ENCODE measurements at regions not wholly inside any gene's neighbourhood (a gene's known extent, or its start where the extent isn't known, plus 50 kb on each side); places are given as distances from the start of the nearest gene placed in this dataset.
A peak's percentile ranks its signal among the peaks of the same experiment; 100 is the strongest.

DNA sequence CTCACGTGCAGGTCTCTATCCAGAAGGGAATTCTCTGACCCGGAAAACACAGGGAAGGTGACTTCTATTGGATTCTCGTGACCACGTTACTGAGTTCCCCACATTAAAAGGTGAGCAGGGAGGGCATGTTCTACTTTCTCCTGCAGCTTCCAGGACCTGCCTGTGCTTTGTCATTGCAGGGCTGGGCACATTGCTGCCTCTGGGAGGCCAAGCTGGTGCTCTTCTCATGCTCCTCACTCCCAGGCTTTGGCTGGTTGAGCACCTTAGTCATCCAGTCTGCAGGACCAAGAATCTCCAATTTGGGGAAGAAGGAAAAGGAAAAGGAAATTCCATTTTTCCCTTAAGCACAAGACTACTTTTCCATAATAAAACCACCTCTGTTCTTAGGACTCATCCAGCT is 86.5 kb upstream of the TMEM72 start:
- TF ChIP-seq, protein P1, sequence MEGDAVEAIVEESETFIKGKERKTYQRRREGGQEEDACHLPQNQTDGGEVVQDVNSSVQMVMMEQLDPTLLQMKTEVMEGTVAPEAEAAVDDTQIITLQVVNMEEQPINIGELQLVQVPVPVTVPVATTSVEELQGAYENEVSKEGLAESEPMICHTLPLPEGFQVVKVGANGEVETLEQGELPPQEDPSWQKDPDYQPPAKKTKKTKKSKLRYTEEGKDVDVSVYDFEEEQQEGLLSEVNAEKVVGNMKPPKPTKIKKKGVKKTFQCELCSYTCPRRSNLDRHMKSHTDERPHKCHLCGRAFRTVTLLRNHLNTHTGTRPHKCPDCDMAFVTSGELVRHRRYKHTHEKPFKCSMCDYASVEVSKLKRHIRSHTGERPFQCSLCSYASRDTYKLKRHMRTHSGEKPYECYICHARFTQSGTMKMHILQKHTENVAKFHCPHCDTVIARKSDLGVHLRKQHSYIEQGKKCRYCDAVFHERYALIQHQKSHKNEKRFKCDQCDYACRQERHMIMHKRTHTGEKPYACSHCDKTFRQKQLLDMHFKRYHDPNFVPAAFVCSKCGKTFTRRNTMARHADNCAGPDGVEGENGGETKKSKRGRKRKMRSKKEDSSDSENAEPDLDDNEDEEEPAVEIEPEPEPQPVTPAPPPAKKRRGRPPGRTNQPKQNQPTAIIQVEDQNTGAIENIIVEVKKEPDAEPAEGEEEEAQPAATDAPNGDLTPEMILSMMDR (IDR thresholded peaks at IDR 0.05; ENCODE audit: low read depth, low read length): no peak
- no peak for DNase-seq (ENCODE audit: extremely low read depth, low read depth)

DNA sequence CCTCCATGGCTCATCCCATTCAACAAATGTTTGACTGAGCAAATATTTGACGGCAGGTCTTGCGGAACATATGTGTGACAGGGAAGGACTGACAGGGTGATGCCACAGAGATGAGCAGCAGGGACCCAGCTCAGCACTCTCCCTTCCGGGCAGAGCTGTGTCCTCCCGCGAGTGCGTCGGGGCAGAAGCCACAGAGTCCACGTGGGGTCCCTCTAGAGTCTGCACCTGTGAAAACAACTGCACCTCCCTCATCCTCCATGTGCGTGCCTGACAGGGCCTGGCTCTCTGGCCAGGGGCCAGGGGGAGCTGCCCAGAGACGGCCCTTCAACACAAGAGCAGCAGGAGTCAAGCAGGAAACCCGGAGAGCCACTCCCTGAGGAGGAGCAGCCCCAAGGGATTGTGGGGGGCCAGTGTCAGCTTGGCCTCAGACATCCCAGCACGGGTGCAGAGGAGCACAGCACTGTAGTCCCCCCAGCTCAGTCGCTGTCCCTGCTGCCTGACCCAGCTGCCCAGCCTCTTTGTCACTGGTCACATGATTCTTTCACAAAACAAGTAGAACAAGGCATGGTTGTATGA is 83.6 kb upstream of the TMEM72 start:
- TF ChIP-seq, protein P1 (IDR thresholded peaks at IDR 0.05; ENCODE audit: low read depth, low read length): no peak
- DNase-seq (ENCODE audit: extremely low read depth, low read depth): no peak

DNA sequence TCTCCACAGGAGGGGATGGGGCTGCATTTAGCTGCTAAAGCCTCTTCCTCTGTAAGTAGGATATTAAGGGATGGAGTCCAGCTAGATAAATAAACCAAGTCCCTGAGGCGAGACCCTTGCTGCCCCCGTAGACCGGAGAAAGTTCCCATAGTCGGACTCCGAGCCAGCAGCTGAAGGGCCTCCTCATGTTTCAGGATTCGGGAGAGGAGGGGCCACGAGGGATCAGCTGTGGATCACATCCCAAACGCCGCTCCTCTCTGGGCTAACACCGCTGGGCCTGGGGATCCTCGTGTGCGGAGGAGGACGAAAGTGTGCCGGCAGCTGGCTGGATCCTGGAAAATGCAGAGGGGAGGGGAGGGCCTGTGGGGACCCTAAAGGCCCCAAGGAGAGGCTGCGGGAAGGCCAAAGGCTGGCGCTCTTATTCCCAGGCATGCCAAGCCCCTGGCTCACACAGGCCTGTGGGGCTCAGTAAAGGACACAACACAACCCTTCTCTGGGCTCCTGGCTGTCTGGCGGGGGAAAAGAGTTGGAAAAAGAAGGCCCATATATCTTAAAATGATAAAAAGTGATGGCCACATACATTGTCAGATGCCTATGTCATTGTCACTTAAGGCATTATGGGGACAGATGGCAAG is 82.5 kb upstream of the TMEM72 start:
- DNase-seq (ENCODE audit: extremely low read depth, low read depth): no peak
- TF ChIP-seq, protein P1 (IDR thresholded peaks at IDR 0.05; ENCODE audit: low read depth, low read length): no peak

DNA sequence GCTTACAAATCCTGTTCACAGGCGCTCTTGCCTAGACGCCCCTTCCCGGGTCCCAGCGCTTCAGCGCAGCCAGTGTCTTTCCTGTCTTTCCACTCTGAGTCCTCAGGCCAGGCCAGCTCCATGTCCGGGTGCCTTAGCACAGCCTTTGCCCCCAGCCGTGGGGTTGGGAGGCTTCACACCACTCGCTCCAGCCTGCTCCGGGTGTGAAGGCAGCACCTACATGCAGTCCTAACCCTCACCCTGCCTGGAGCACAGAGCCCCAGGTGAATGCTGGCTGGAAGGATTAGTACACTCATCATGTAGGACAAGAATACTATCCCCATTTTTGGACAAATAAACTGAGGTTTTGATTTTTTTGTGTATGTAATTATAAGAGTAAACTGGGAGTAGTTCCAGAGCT is 81.7 kb upstream of the TMEM72 start:
- TF ChIP-seq, protein P1 (IDR thresholded peaks at IDR 0.05; ENCODE audit: low read depth, low read length): no peak
- DNase-seq (ENCODE audit: extremely low read depth, low read depth): no peak

DNA sequence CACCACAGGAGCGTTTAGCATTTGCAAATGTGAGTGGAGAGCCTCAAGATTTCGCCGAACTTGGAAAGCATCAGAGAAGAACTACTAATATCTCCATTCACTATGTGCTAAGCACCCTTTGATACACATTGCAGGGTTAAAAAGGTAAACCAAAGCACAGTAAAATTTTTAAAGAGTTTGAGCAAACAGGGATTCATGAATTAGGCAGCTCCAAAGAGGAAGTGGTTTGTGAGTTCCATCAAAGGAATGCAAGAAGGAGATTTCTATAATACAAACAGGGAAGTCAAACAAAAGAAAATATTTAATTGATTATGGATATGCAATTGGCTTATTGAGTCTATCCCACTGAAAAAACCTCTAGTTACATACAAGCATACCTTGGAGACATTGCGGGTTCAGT is 81.1 kb upstream of the TMEM72 start:
- TF ChIP-seq, protein P1 (IDR thresholded peaks at IDR 0.05; ENCODE audit: low read depth, low read length): no peak
- no peak for DNase-seq (ENCODE audit: extremely low read depth, low read depth)

DNA sequence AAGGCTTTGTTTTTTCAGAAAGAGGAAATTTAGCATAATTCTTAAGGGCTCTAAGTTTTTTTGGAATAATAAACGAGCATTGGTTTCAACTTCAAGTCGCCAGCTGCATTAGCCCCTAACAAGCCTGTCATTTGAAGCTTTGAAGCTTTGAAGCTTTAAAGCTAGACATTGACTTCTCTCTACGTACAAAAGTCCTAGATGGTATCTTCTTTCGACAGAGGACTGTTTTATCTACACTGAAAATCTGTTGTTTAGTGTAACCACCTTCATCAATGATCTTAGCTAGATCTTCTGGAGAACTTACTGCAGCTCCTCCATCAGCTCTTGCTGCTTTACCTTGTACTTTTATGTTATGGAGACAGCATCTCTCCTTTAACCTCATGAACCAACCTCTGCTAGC is 79.6 kb upstream of the TMEM72 start:
- DNase-seq (ENCODE audit: extremely low read depth, low read depth): no peak
- TF ChIP-seq, protein P1 (IDR thresholded peaks at IDR 0.05; ENCODE audit: low read depth, low read length): no peak

DNA sequence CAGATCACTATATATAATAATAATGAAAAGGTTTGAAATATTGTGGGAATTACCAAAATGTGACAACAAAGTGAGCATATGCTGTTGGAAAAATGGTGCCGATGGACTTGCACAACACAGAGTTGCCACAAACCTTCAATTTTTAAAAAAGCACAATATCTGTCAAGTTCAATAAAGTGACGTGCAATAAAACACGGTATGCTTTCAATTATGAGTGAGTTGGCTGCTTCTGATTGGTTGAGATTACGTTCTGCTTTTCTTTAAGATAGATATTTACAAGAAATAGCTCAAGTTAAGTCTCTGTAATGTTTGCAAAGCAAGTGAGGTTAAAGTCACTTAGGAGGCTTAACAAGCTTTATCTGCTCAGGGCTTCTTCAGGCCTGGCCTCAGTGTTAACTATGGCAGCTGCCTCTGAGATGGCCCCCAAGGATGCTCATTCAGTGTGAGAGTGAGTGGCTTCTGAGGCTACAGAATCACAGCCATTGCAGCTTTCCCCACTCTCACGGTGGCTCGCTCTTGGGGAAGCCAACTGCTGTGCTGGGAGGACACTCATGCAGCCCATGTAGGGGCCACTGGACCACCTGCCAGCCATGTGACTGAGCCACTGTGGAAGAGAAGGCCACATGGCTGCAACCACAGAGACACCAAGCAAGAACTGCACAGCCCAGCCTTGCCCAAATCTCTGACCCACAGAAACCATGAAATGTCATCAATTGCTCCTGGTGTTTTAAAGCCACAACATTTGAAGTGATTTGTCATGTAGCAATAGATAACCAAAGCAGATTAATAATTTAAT is 78.3 kb upstream of the TMEM72 start:
- DNase-seq (ENCODE audit: extremely low read depth, low read depth): peak; percentile 19
- TF ChIP-seq, protein P1 (IDR thresholded peaks at IDR 0.05; ENCODE audit: low read depth, low read length): no peak
